Endothelial cell of umbilical vein (primary cell): ENCODE measurements at regions not wholly inside any gene's neighbourhood (a gene's known extent, or its start where the extent isn't known, plus 50 kb on each side); places are given as distances from the start of the nearest gene placed in this dataset.

Experiments
- EZH2 ChIP-seq: IDR thresholded peaks from 2 replicates; pipeline ENCODE4 v1.6.1; 2012; ENCODE audit warnings: borderline replicate concordance, low read depth, mild to moderate bottlenecking, moderate library complexity, low read length, inconsistent platforms; ENCODE audit not compliant: severe bottlenecking
- FOS ChIP-seq: IDR thresholded peaks from 2 replicates; pipeline ENCODE4 v1.6.1; 2011; ENCODE audit warnings: mild to moderate bottlenecking, low read length, moderate library complexity, borderline replicate concordance; ENCODE audit not compliant: insufficient read depth
- JUN ChIP-seq: IDR thresholded peaks from 2 replicates; pipeline ENCODE4 v1.6.1; 2011; ENCODE audit warnings: borderline replicate concordance, low read depth; ENCODE audit not compliant: insufficient read length, insufficient read depth
- POLR2A ChIP-seq: IDR thresholded peaks from 2 replicates; pipeline ENCODE4 v1.6.1; 2012; ENCODE audit warnings: low read depth, mild to moderate bottlenecking, control low read depth, low read length
- POLR2AphosphoS5 ChIP-seq: IDR thresholded peaks from 2 replicates; pipeline ENCODE4 v1.6.1; 2012; ENCODE audit warnings: low read depth, mild to moderate bottlenecking, control low read depth, low read length, moderate library complexity; ENCODE audit not compliant: insufficient read depth
- TF ChIP-seq, protein P1 (sequence below), 2 donors: IDR thresholded peaks; 1 replicate in 1 of 2; 2 replicates in 1 of 2; pipeline ENCODE4 v1.5.1; 2011; ENCODE audit warnings: low read length in 2 of 2, mild to moderate bottlenecking in 2 of 2, moderate library complexity in 2 of 2, control low read depth in 1 of 2, inconsistent platforms in 1 of 2, low read depth in 1 of 2; ENCODE audit not compliant: insufficient read depth in 1 of 2; ENCODE audit errors: extremely low read depth in 1 of 2
- TF ChIP-seq, protein P2 (sequence below): IDR thresholded peaks from 2 replicates; pipeline ENCODE4 v1.6.1; 2011; ENCODE audit not compliant: insufficient read depth, insufficient read length

DNA sequence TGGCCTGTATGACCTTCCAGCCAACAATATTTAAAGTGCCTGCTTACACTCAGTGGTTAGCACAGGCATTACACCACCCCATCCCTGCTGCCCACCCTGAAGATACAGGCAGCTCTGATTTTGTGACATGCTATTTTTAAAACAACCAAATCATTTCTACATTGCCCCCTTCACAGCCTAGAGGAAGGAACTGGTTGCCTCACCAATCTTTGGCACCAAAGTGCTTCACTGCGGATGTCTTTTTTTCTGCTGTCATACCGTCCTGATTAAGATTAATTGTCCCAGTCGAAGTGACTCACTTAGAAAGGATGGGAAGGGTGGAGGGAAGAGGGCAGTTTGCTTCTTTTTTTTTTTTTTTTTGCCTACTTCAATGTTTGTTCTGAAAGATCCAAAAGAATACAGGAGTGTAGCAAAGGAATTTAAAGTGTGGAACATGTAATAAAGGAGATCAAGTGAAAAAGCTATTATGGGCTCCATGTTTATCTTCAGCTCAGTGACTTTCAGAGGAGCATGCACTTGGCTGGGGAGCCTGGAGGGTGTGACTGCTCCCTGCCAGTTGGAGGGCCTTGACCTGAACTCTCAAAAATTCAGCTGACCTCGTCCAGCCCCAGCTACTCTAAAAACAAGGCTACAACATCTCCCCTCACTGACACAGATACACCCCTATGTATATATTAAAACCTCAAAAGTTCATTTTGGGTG, 501.1 kb upstream of the TNP1 start:
- TF ChIP-seq POLR2A: no peak
- TF ChIP-seq, protein P1, sequence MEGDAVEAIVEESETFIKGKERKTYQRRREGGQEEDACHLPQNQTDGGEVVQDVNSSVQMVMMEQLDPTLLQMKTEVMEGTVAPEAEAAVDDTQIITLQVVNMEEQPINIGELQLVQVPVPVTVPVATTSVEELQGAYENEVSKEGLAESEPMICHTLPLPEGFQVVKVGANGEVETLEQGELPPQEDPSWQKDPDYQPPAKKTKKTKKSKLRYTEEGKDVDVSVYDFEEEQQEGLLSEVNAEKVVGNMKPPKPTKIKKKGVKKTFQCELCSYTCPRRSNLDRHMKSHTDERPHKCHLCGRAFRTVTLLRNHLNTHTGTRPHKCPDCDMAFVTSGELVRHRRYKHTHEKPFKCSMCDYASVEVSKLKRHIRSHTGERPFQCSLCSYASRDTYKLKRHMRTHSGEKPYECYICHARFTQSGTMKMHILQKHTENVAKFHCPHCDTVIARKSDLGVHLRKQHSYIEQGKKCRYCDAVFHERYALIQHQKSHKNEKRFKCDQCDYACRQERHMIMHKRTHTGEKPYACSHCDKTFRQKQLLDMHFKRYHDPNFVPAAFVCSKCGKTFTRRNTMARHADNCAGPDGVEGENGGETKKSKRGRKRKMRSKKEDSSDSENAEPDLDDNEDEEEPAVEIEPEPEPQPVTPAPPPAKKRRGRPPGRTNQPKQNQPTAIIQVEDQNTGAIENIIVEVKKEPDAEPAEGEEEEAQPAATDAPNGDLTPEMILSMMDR (IDR thresholded peaks at IDR 0.05; ENCODE audit: extremely low read depth in 1 of 2, insufficient read depth in 1 of 2, low read depth in 1 of 2, low read length in 2 of 2): no peak
- TF ChIP-seq POLR2AphosphoS5: no peak
- TF ChIP-seq JUN: no peak
- TF ChIP-seq EZH2: no peak
- peak; percentile 75 for TF ChIP-seq FOS
- TF ChIP-seq, protein P2, sequence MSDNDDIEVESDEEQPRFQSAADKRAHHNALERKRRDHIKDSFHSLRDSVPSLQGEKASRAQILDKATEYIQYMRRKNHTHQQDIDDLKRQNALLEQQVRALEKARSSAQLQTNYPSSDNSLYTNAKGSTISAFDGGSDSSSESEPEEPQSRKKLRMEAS: no peak
